Kidney (tissue), 13 donors: ENCODE measurements at regions not wholly inside any gene's neighbourhood (a gene's known extent, or its start where the extent isn't known, plus 50 kb on each side); places are given as distances from the start of the nearest gene placed in this dataset.

Experiments used
- DNase-seq, 5 donors: peaks; one replicate each; pipeline ENCODE4 v3.0.0-alpha.2; 2013 to 2020
- FAIRE-seq: peaks from 2 replicates; lab custom pipeline; 2012; peaks lifted over from hg19 to GRCh38; lab: Jason Lieb, UNC
- H3K27ac ChIP-seq, 2 donors: one replicate each; pipeline ENCODE4 v1.7.0; 2013; ENCODE audit warnings: low read depth in 2 of 2, low read length in 2 of 2, inconsistent platforms in 1 of 2
- H3K27me3 ChIP-seq: one replicate; pipeline ENCODE4 v1.7.1; 2013; ENCODE audit warnings: low read length, inconsistent platforms; ENCODE audit not compliant: control insufficient read depth, insufficient read depth
- H3K36me3 ChIP-seq, 3 donors: one replicate each; pipeline versions ENCODE4 v1.7.0 to v1.7.1; 2013; ENCODE audit warnings: low read length in 3 of 3, control low read depth in 1 of 3, inconsistent platforms in 1 of 3; ENCODE audit not compliant: insufficient read depth in 3 of 3, control insufficient read depth in 2 of 3
- H3K4me1 ChIP-seq, 3 donors: one replicate each; pipeline versions ENCODE4 v1.7.0 to v1.7.1; 2013; ENCODE audit warnings: low read length in 3 of 3, inconsistent platforms in 1 of 3, low read depth in 1 of 3; ENCODE audit not compliant: control insufficient read depth in 2 of 3, insufficient read depth in 2 of 3
- H3K4me3 ChIP-seq, 3 donors: one replicate each; pipeline versions ENCODE4 v1.7.0 to v1.8.1; 2013; ENCODE audit warnings: low read length in 3 of 3, control low read depth in 1 of 3, inconsistent platforms in 1 of 3
- H3K9ac ChIP-seq, 3 donors: one replicate each; pipeline versions ENCODE4 v1.7.0 to v1.7.1; 2013; ENCODE audit warnings: low read length in 3 of 3, control low read depth in 1 of 3, inconsistent platforms in 1 of 3
- H3K9me3 ChIP-seq, 3 donors: one replicate each; pipeline versions ENCODE4 v1.7.0 to v1.7.1; 2013; ENCODE audit warnings: low read length in 3 of 3, control low read depth in 1 of 3, inconsistent platforms in 1 of 3; ENCODE audit not compliant: control insufficient read depth in 2 of 3, insufficient read depth in 1 of 3
- intact Hi-C: fragments of 100-400 bp; cut with DNase I; formaldehyde crosslinking; loops from one replicate; pipeline ENCODE4 v1.11.1; 2022
- TF ChIP-seq, protein P1 (sequence below): IDR thresholded peaks from 3 replicates; pipeline ENCODE4 v1.5.1; 2012; ENCODE audit warnings: mild to moderate bottlenecking, moderate library complexity, borderline replicate concordance; ENCODE audit not compliant: insufficient read depth; ENCODE audit errors: extremely low read depth
- donor health status: control.
- donor health status: control.
- donor health status: control.
- donor health status: control.
- donor health status: control.
- donor health status: DM: yes; HTN: yes; CAD: no.
- donor health status: Normal renal cell carcinoma (clear cell type).

DNA sequence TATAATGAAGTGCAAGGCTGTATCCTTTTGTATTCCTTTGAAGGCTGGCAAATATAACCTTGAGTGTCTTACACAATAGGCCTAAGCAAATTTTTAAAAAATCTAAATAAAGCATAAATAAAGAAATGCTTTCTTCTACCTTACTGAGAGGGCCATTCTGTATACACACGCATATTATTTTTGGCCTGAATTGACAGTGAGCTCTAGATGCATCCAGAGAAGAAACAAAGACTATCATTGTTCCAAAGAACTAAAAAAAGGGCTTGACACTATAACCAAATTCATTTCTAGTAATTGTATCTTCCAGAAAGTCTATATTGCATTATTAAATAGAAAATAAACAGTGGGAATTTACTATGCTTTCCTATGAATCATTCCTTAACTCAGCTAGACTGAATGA, 100.2 kb downstream of the MAGEB17 start:
- FAIRE-seq (no peak), DNase-seq (no peak)
- no peaks in the 10 kb centered on the region for H3K27me3 ChIP-seq
- intact Hi-C loops, result no loop called here
- H3K9me3 ChIP-seq, result no peaks in the 10 kb centered on the region
- H3K4me3 ChIP-seq, result no peak overlapping the region
- no peaks in the 10 kb centered on the region for H3K36me3 ChIP-seq
- no peak overlapping the region for H3K27ac ChIP-seq
- H3K9ac ChIP-seq, result no peak overlapping the region
- H3K4me1 ChIP-seq, result no peaks in the 10 kb centered on the region
- TF ChIP-seq, protein P1, sequence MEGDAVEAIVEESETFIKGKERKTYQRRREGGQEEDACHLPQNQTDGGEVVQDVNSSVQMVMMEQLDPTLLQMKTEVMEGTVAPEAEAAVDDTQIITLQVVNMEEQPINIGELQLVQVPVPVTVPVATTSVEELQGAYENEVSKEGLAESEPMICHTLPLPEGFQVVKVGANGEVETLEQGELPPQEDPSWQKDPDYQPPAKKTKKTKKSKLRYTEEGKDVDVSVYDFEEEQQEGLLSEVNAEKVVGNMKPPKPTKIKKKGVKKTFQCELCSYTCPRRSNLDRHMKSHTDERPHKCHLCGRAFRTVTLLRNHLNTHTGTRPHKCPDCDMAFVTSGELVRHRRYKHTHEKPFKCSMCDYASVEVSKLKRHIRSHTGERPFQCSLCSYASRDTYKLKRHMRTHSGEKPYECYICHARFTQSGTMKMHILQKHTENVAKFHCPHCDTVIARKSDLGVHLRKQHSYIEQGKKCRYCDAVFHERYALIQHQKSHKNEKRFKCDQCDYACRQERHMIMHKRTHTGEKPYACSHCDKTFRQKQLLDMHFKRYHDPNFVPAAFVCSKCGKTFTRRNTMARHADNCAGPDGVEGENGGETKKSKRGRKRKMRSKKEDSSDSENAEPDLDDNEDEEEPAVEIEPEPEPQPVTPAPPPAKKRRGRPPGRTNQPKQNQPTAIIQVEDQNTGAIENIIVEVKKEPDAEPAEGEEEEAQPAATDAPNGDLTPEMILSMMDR, result no peak

DNA sequence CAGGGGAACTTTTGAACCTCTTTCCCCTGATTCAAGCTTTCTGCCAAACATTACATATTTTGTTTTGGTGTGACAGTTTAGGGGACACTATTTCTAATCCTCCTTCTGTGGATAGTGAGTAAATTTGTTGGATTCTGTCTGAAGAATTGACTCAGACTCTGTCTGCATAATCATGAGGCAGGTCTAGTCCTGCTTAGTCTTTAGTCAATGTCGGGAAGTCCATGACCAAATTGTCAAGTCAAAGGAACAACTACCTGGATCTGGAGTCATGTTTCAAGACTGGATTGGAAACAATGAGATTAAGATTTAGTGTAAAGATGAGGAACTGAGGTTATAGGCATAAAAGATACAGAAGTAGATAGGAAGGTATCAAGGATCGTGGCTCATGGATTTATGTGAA, 100.9 kb downstream of the MAGEB17 start:
- DNase-seq (no peak), FAIRE-seq (no peak)
- H3K27ac ChIP-seq, result no peak overlapping the region
- H3K27me3 ChIP-seq, result no peaks in the 10 kb centered on the region
- TF ChIP-seq, protein P1, result no peak
- no peaks in the 10 kb centered on the region for H3K9me3 ChIP-seq
- H3K4me1 ChIP-seq, result no peaks in the 10 kb centered on the region
- intact Hi-C loops, result no loop called here
- no peak overlapping the region for H3K4me3 ChIP-seq
- H3K36me3 ChIP-seq, result no peaks in the 10 kb centered on the region
- H3K9ac ChIP-seq, result no peak overlapping the region

DNA sequence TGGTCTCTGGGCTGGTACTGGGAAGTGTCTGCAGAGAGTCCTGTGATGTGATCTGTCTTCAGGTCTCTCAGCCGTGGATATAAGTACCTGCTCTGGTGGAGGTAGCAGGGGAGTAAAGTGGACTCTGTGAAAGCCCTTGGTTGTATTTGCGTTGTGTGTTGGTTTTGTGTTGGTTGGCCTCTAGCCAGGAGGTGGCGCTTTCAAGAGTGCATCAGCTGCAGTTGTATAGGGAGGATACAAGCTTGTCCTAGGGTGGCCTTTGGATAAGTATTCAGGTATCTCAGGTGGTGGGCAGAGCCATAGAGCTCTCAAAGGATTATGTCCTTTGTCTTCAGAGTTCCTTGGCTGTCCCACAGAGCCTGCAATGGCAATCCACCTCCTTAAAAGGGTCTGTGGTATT, 111.6 kb downstream of the MAGEB17 start:
- Histone ChIP-seq H3K27me3 (no peaks in the 10 kb centered on the region), H3K4me3 (no peak overlapping the region), H3K9ac (no peak overlapping the region), H3K27ac (no peak overlapping the region), H3K4me1 (no peaks in the 10 kb centered on the region), H3K9me3 (no peaks in the 10 kb centered on the region), H3K36me3 (no peaks in the 10 kb centered on the region)
- TF ChIP-seq, protein P1, result no peak
- intact Hi-C loops, result no loop called here
- no peak for DNase-seq
- no peak for FAIRE-seq

DNA sequence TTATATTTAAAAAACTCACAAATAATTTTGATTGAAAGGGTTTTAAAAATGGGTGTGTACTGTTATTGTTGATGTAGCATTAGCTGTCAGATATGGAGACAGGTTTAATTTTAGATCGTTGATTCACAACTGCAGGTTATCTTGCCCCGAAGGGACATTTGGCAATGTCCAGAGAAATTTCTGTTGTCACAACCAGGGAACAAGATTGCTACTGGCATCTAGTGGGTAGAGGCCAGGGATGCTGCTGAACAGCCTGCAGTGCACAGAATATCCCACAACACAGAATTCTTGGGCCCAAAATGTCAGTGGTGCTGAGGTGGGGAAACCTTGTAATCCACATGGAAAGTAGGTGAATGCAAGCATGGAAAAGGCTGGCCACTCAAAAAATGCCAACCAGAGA, 114.9 kb downstream of the MAGEB17 start:
- Histone ChIP-seq H3K36me3 (no peaks in the 10 kb centered on the region), H3K4me3 (no peak overlapping the region), H3K9ac (no peak overlapping the region), H3K27ac (no peak overlapping the region), H3K27me3 (no peaks in the 10 kb centered on the region), H3K4me1 (no peaks in the 10 kb centered on the region), H3K9me3 (no peaks in the 10 kb centered on the region)
- intact Hi-C loops, result no loop called here
- FAIRE-seq, result no peak
- TF ChIP-seq, protein P1, result no peak
- no peak for DNase-seq
